SK-N-SH treated with all-trans-retinoic acid at 6 μM for 48 hours (cell line): ENCODE measurements at regions not wholly inside any gene's neighbourhood (a gene's known extent, or its start where the extent isn't known, plus 50 kb on each side); places are given as distances from the start of the nearest gene placed in this dataset.

Experiments used
- ARNTL ChIP-seq: fragments of 450-650 bp; formaldehyde crosslinking; IDR thresholded peaks from 2 replicates; pipeline ENCODE4 v1.5.0; 2020; ENCODE audit warnings: low read depth, mild to moderate bottlenecking, moderate library complexity, borderline replicate concordance
- CSDC2 ChIP-seq: fragments of 250-450 bp; sonication (Bioruptor Pico); IDR thresholded peaks from 2 replicates; pipeline ENCODE4 v1.5.0; 2020; ENCODE audit warnings: mild to moderate bottlenecking, moderate library complexity
- ESRRG ChIP-seq: fragments of 250-450 bp; sonication (Bioruptor Pico); IDR thresholded peaks from 2 replicates; pipeline ENCODE4 v1.6.1; 2021; ENCODE audit warnings: mild to moderate bottlenecking
- GLIS3 ChIP-seq: fragments of 250-450 bp; sonication (Bioruptor Pico); IDR thresholded peaks from 2 replicates; pipeline ENCODE4 v1.5.0; 2020; ENCODE audit warnings: mild to moderate bottlenecking, moderate library complexity
- OSR1 ChIP-seq: fragments of 250-450 bp; sonication (Bioruptor Pico); IDR thresholded peaks from 2 replicates; pipeline ENCODE4 v1.8.0; 2022; ENCODE audit warnings: moderate library complexity, mild to moderate bottlenecking, inconsistent platforms
- PATZ1 ChIP-seq: fragments of 250-450 bp; sonication (Bioruptor Pico); IDR thresholded peaks from 2 replicates; pipeline ENCODE4 v1.8.0; 2020; ENCODE audit warnings: mild to moderate bottlenecking, moderate library complexity, borderline replicate concordance
- POU6F1 ChIP-seq: fragments of 250-450 bp; sonication (Bioruptor Pico); IDR thresholded peaks from 2 replicates; pipeline ENCODE4 v1.8.0; 2021; ENCODE audit warnings: low read depth, mild to moderate bottlenecking, moderate library complexity, borderline replicate concordance
- PPARA ChIP-seq: fragments of 250-450 bp; sonication (Bioruptor Pico); IDR thresholded peaks from 2 replicates; pipeline ENCODE4 v1.5.0; 2020; ENCODE audit warnings: mild to moderate bottlenecking, borderline replicate concordance
- TOX ChIP-seq: fragments of 250-450 bp; sonication (Bioruptor Pico); IDR thresholded peaks from 2 replicates; pipeline ENCODE4 v1.8.0; 2021; ENCODE audit warnings: mild to moderate bottlenecking, moderate library complexity, borderline replicate concordance
- ZFP3 ChIP-seq: fragments of 250-450 bp; sonication (Bioruptor Pico); IDR thresholded peaks from 2 replicates; pipeline ENCODE4 v1.5.0; 2020; ENCODE audit warnings: mild to moderate bottlenecking, moderate library complexity
- ZFP30 ChIP-seq: fragments of 450-650 bp; formaldehyde crosslinking; IDR thresholded peaks from 2 replicates; pipeline ENCODE4 v1.5.0; 2022; ENCODE audit warnings: mild to moderate bottlenecking, moderate library complexity
- ZNF70 ChIP-seq: fragments of 450-650 bp; formaldehyde crosslinking; IDR thresholded peaks from 2 replicates; pipeline ENCODE4 v1.5.0; 2020; ENCODE audit warnings: mild to moderate bottlenecking, moderate library complexity
- TF ChIP-seq, protein P1 (sequence below): fragments of 250-450 bp; sonication (Bioruptor Pico); IDR thresholded peaks from 2 replicates; pipeline ENCODE4 v1.5.0; 2020; ENCODE audit warnings: mild to moderate bottlenecking, moderate library complexity
- TF ChIP-seq, protein P2 (sequence below): fragments of 250-450 bp; sonication (Bioruptor Pico); IDR thresholded peaks from 2 replicates; pipeline ENCODE4 v1.5.1; 2020; ENCODE audit warnings: low read depth, mild to moderate bottlenecking, moderate library complexity

- no peak for TF ChIP-seq CSDC2 (CRISPR knock-in tag)
- no peak for TF ChIP-seq POU6F1 (CRISPR knock-in tag)
- TF ChIP-seq ZFP30 (CRISPR knock-in tag) = no peak
- TF ChIP-seq, protein P1, sequence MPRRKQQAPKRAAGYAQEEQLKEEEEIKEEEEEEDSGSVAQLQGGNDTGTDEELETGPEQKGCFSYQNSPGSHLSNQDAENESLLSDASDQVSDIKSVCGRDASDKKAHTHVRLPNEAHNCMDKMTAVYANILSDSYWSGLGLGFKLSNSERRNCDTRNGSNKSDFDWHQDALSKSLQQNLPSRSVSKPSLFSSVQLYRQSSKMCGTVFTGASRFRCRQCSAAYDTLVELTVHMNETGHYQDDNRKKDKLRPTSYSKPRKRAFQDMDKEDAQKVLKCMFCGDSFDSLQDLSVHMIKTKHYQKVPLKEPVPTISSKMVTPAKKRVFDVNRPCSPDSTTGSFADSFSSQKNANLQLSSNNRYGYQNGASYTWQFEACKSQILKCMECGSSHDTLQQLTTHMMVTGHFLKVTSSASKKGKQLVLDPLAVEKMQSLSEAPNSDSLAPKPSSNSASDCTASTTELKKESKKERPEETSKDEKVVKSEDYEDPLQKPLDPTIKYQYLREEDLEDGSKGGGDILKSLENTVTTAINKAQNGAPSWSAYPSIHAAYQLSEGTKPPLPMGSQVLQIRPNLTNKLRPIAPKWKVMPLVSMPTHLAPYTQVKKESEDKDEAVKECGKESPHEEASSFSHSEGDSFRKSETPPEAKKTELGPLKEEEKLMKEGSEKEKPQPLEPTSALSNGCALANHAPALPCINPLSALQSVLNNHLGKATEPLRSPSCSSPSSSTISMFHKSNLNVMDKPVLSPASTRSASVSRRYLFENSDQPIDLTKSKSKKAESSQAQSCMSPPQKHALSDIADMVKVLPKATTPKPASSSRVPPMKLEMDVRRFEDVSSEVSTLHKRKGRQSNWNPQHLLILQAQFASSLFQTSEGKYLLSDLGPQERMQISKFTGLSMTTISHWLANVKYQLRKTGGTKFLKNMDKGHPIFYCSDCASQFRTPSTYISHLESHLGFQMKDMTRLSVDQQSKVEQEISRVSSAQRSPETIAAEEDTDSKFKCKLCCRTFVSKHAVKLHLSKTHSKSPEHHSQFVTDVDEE (CRISPR knock-in tag) = no peak
- no peak for TF ChIP-seq ESRRG (CRISPR knock-in tag)
- TF ChIP-seq OSR1 = no peak
- TF ChIP-seq ZFP3 (CRISPR knock-in tag) = no peak
- TF ChIP-seq ZNF70 (CRISPR knock-in tag) = no peak
- TF ChIP-seq TOX (CRISPR knock-in tag) = no peak
- no peak for TF ChIP-seq GLIS3 (CRISPR knock-in tag)
- no peak for TF ChIP-seq PPARA
- TF ChIP-seq ARNTL (CRISPR knock-in tag) = no peak
- TF ChIP-seq PATZ1 = no peak
- TF ChIP-seq, protein P2, sequence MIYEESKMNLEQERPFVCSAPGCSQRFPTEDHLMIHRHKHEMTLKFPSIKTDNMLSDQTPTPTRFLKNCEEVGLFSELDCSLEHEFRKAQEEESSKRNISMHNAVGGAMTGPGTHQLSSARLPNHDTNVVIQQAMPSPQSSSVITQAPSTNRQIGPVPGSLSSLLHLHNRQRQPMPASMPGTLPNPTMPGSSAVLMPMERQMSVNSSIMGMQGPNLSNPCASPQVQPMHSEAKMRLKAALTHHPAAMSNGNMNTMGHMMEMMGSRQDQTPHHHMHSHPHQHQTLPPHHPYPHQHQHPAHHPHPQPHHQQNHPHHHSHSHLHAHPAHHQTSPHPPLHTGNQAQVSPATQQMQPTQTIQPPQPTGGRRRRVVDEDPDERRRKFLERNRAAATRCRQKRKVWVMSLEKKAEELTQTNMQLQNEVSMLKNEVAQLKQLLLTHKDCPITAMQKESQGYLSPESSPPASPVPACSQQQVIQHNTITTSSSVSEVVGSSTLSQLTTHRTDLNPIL (CRISPR knock-in tag) = no peak
These were observed 529.0 kb upstream of the NECTIN3 start for GRCh38 chr3:110542552-110543150.
